ENCODE measurements at regions not wholly inside any gene's neighbourhood (a gene's known extent, or its start where the extent isn't known, plus 50 kb on each side); places are given as distances from the start of the nearest gene placed in this dataset.

- Histone ChIP-seq H3K4me3 (ENCODE audit: low read depth, low read length) (no peak overlapping the region), H3K9ac (ENCODE audit: low read depth, low read length) (no peak overlapping the region), H3K9me3 (ENCODE audit: control insufficient read depth, insufficient read depth, low read length) (no peaks in the 10 kb centered on the region), H3K4me1 (ENCODE audit: control insufficient read depth, insufficient read depth, low read length) (peaks cover 33% of the 10 kb centered on the region), H3K36me3 (ENCODE audit: control insufficient read depth, insufficient read depth, low read length) (no peaks in the 10 kb centered on the region), H3K27ac (ENCODE audit: low read depth, low read length) (no peak overlapping the region), H3K27me3 (ENCODE audit: control insufficient read depth, insufficient read depth, low read length) (no peaks in the 10 kb centered on the region; the same call in 1 of the 2 replicates)
Observed at GRCh38 chr7:96598421-96598820, 111.2 kb downstream of the SEM1 start.

DNA sequence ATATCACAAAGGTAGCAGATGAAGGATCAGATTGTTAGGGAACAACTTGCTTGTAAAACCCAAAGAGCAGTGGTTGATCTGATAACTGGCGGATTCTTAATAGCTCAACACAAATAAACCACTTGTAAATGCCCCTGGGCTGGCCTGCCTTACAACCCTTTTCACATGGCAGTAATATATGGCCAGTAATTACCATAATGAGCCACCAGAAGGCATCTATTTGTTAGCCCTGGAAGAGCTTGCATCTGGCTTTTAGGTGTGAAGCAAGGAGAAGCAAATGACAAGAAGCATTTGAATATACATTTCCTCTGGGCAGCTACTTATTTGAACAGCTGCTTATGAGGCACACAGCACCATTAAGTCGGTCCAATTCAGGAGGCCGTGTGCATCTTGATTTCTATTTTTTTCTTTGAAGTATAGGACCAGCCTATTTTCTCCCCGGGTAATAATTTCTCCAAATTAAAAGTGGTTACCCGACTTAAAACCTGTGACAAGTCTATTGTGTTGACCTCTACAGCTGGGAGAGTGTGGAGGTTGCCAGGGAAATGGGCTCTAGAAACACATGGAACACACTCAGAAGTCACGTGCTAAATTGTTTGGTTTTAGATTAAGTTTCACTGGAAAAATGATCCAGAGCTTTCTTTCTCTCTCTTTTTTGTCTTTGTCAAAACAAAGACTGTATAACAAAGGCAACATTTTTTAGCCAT, 113.4 kb downstream of the SEM1 start:
- Histone ChIP-seq H3K9me3 (ENCODE audit: control insufficient read depth, insufficient read depth, low read length) (no peaks in the 10 kb centered on the region), H3K4me3 (ENCODE audit: low read depth, low read length) (no peak overlapping the region), H3K4me1 (ENCODE audit: control insufficient read depth, insufficient read depth, low read length) (peaks cover 55% of the 10 kb centered on the region), H3K36me3 (ENCODE audit: control insufficient read depth, insufficient read depth, low read length) (no peaks in the 10 kb centered on the region), H3K27ac (ENCODE audit: low read depth, low read length) (no peak overlapping the region), H3K27me3 (ENCODE audit: control insufficient read depth, insufficient read depth, low read length) (no peaks in the 10 kb centered on the region; the same call in 1 of the 2 replicates), H3K9ac (ENCODE audit: low read depth, low read length) (no peak overlapping the region)

DNA sequence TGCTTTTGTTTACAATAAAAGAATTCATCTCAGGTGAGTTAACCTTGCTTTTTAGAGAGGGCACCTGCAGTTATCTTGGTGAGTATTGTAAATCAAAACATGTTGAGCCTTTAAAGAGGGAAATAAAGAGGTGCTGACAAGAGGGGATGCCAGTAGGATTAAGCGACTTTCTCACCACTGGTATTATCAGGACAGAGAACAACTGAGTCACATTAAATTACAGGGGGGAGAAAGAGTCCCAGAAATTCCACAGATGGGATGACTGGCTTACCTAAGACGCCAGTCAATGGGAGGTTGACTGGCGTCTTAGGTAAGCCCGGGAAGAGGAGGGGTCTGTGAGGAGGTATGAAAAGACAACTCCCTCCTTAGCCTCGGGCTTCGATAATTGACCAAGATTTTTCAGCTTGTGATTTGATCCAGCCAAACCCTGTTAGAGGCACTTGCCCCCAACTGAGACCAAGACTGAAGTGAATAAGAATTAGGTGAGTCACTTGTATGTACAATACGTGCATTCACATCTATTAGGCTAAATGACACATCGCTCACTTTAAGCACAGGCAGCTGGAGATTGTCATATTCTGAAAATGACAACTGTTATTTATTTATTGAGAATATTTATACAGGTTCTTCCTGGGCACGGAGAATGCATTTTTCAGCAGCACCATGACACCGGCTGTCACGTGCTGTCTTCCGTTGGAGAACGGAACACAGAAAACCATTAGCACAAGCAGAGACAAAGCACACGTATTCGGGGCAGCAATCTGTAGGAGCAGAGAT, 117.6 kb downstream of the SEM1 start:
- peak overlapping the region; percentile 50; the same call in 1 of the 2 replicates for H3K9ac ChIP-seq (ENCODE audit: low read depth, low read length)
- no peaks in the 10 kb centered on the region for H3K27me3 ChIP-seq (ENCODE audit: control insufficient read depth, insufficient read depth, low read length)
- H3K4me3 ChIP-seq (ENCODE audit: low read depth, low read length): peak overlapping the region; percentile 49
- peaks cover 69% of the 10 kb centered on the region for H3K4me1 ChIP-seq (ENCODE audit: control insufficient read depth, insufficient read depth, low read length)
- H3K9me3 ChIP-seq (ENCODE audit: control insufficient read depth, insufficient read depth, low read length): no peaks in the 10 kb centered on the region
- no peaks in the 10 kb centered on the region for H3K36me3 ChIP-seq (ENCODE audit: control insufficient read depth, insufficient read depth, low read length)
- peak overlapping the region; percentile 93 for H3K27ac ChIP-seq (ENCODE audit: low read depth, low read length)

DNA sequence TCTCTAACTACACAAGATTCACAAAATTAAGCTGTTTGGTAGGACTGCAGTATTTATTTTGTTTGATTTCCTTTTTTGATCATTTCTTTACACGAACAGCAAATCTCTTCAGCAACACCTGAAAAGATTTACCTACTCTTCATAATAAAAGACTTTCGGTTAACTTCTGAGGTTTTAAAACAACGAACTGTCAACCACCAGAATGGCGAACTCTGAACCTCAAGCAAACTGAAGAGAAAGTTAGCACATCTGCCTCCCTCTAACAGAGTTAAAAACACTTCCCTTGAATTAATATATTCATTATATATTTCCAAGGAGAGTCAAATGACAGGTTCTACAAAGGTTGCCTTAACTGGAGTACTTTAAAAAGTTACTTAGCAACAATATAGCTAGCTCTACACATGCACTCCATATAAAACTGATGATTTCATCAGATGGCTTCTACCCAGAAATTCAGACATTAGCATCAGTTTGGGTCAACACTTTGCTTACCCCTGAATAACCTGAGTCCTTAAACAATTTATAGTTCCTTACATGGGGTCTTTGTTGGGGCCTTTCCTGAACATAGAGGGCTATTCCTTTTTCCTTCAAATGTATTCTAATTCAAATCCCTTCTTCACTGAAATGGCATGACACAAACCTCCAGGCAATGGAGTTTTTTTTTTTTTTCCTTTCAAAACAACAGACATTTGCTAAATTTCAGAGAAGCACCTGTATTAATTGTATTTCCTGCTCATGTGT, 118.3 kb downstream of the SEM1 start:
- Histone ChIP-seq H3K9ac (ENCODE audit: low read depth, low read length) (peak overlapping the region; percentile 50; the same call in 1 of the 2 replicates), H3K27ac (ENCODE audit: low read depth, low read length) (peak overlapping the region; percentile 93), H3K9me3 (ENCODE audit: control insufficient read depth, insufficient read depth, low read length) (0 out of 2 replicates have a peak, but pooled peaks cover under 1% of the 10 kb centered on the region), H3K36me3 (ENCODE audit: control insufficient read depth, insufficient read depth, low read length) (no peaks in the 10 kb centered on the region), H3K27me3 (ENCODE audit: control insufficient read depth, insufficient read depth, low read length) (no peaks in the 10 kb centered on the region), H3K4me1 (ENCODE audit: control insufficient read depth, insufficient read depth, low read length) (peaks cover 62% of the 10 kb centered on the region), H3K4me3 (ENCODE audit: low read depth, low read length) (peak overlapping the region; percentile 49)

- Histone ChIP-seq H3K9ac (ENCODE audit: low read depth, low read length) (no peak overlapping the region), H3K27ac (ENCODE audit: low read depth, low read length) (no peak overlapping the region), H3K9me3 (ENCODE audit: control insufficient read depth, insufficient read depth, low read length) (peaks cover 5% of the 10 kb centered on the region; the same call in 1 of the 2 replicates), H3K4me1 (ENCODE audit: control insufficient read depth, insufficient read depth, low read length) (peaks cover 49% of the 10 kb centered on the region), H3K27me3 (ENCODE audit: control insufficient read depth, insufficient read depth, low read length) (no peaks in the 10 kb centered on the region), H3K4me3 (ENCODE audit: low read depth, low read length) (no peak overlapping the region), H3K36me3 (ENCODE audit: control insufficient read depth, insufficient read depth, low read length) (no peaks in the 10 kb centered on the region)
Observed at GRCh38 chr7:96589038-96589437, 120.6 kb downstream of the SEM1 start.

- H3K4me3 ChIP-seq (ENCODE audit: low read depth, low read length): no peak overlapping the region
- no peaks in the 10 kb centered on the region for H3K36me3 ChIP-seq (ENCODE audit: control insufficient read depth, insufficient read depth, low read length)
- no peaks in the 10 kb centered on the region for H3K9me3 ChIP-seq (ENCODE audit: control insufficient read depth, insufficient read depth, low read length)
- H3K27me3 ChIP-seq (ENCODE audit: control insufficient read depth, insufficient read depth, low read length): no peaks in the 10 kb centered on the region
- H3K9ac ChIP-seq (ENCODE audit: low read depth, low read length): no peak overlapping the region
- H3K27ac ChIP-seq (ENCODE audit: low read depth, low read length): no peak overlapping the region
- no peaks in the 10 kb centered on the region for H3K4me1 ChIP-seq (ENCODE audit: control insufficient read depth, insufficient read depth, low read length)
Observed at GRCh38 chr7:96579119-96579518, 130.5 kb downstream of the SEM1 start.

GRCh38 chr7:96578606-96579005, 131.0 kb downstream of the SEM1 start:
- no peak overlapping the region for H3K9ac ChIP-seq (ENCODE audit: low read depth, low read length)
- no peaks in the 10 kb centered on the region for H3K36me3 ChIP-seq (ENCODE audit: control insufficient read depth, insufficient read depth, low read length)
- H3K27me3 ChIP-seq (ENCODE audit: control insufficient read depth, insufficient read depth, low read length): no peaks in the 10 kb centered on the region
- no peak overlapping the region for H3K27ac ChIP-seq (ENCODE audit: low read depth, low read length)
- H3K4me1 ChIP-seq (ENCODE audit: control insufficient read depth, insufficient read depth, low read length): no peaks in the 10 kb centered on the region
- no peak overlapping the region for H3K4me3 ChIP-seq (ENCODE audit: low read depth, low read length)
- H3K9me3 ChIP-seq (ENCODE audit: control insufficient read depth, insufficient read depth, low read length): no peaks in the 10 kb centered on the region

GRCh38 chr7:96563409-96563808, 146.2 kb downstream of the SEM1 start:
- Histone ChIP-seq H3K36me3 (ENCODE audit: control insufficient read depth, insufficient read depth, low read length) (no peaks in the 10 kb centered on the region), H3K9ac (ENCODE audit: low read depth, low read length) (no peak overlapping the region), H3K27ac (ENCODE audit: low read depth, low read length) (no peak overlapping the region), H3K4me1 (ENCODE audit: control insufficient read depth, insufficient read depth, low read length) (no peaks in the 10 kb centered on the region), H3K9me3 (ENCODE audit: control insufficient read depth, insufficient read depth, low read length) (no peaks in the 10 kb centered on the region), H3K4me3 (ENCODE audit: low read depth, low read length) (no peak overlapping the region), H3K27me3 (ENCODE audit: control insufficient read depth, insufficient read depth, low read length) (no peaks in the 10 kb centered on the region)

DNA sequence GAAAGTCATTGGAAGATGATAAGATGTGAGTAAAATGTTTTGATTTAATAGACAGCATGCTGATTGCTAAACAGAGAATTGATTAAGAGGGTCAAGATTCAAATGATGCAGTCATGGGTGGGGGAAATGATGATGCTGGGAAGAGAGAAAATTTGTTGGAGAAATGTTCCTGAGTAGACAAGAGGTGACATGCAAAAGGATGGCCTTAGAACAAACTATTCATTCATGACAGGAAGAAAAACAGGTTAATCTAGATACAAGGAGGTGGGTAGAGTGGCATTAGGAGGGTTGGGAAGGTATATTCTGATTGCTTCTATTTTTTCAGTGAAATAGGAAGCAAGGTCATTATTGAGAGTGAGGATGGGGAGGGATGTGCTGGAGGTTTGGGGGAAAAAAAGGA, 146.7 kb downstream of the SEM1 start:
- no peak overlapping the region for H3K27ac ChIP-seq (ENCODE audit: low read depth, low read length)
- H3K4me3 ChIP-seq (ENCODE audit: low read depth, low read length): no peak overlapping the region
- no peaks in the 10 kb centered on the region for H3K4me1 ChIP-seq (ENCODE audit: control insufficient read depth, insufficient read depth, low read length)
- H3K9me3 ChIP-seq (ENCODE audit: control insufficient read depth, insufficient read depth, low read length): no peaks in the 10 kb centered on the region
- no peaks in the 10 kb centered on the region for H3K36me3 ChIP-seq (ENCODE audit: control insufficient read depth, insufficient read depth, low read length)
- no peaks in the 10 kb centered on the region for H3K27me3 ChIP-seq (ENCODE audit: control insufficient read depth, insufficient read depth, low read length)
- H3K9ac ChIP-seq (ENCODE audit: low read depth, low read length): no peak overlapping the region

- no peaks in the 10 kb centered on the region for H3K27me3 ChIP-seq (ENCODE audit: control insufficient read depth, insufficient read depth, low read length)
- no peaks in the 10 kb centered on the region for H3K36me3 ChIP-seq (ENCODE audit: control insufficient read depth, insufficient read depth, low read length)
- no peak overlapping the region for H3K4me3 ChIP-seq (ENCODE audit: low read depth, low read length)
- H3K9me3 ChIP-seq (ENCODE audit: control insufficient read depth, insufficient read depth, low read length): no peaks in the 10 kb centered on the region
- no peak overlapping the region for H3K27ac ChIP-seq (ENCODE audit: low read depth, low read length)
- no peak overlapping the region for H3K9ac ChIP-seq (ENCODE audit: low read depth, low read length)
- no peaks in the 10 kb centered on the region for H3K4me1 ChIP-seq (ENCODE audit: control insufficient read depth, insufficient read depth, low read length)
Observed at GRCh38 chr7:96562458-96562857, 147.2 kb downstream of the SEM1 start.

DNA sequence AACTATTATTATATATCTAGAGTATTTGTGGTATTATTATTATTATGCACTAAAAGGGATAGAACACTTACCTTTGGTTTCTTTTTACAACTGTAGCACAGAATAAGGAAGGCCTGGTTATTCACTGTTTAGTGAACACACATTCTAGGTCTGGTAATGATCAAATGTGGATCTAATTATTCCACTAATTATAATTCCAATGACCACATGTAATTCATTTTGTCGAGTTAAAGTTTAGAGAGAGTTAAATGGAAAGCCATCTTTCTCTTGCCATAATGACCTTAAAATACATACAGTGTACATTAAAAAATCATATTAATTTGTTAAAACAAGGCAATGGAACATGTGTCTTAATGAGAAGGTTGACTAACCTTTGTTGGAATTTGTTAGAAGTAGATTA, 147.8 kb downstream of the SEM1 start:
- Histone ChIP-seq H3K27ac (ENCODE audit: low read depth, low read length) (no peak overlapping the region), H3K36me3 (ENCODE audit: control insufficient read depth, insufficient read depth, low read length) (no peaks in the 10 kb centered on the region)

More for the DNA sequence above, 147.8 kb downstream of the SEM1 start:
- H3K9ac ChIP-seq (ENCODE audit: low read depth, low read length): no peak overlapping the region
- no peak overlapping the region for H3K4me3 ChIP-seq (ENCODE audit: low read depth, low read length)
- no peaks in the 10 kb centered on the region for H3K27me3 ChIP-seq (ENCODE audit: control insufficient read depth, insufficient read depth, low read length)
- no peaks in the 10 kb centered on the region for H3K9me3 ChIP-seq (ENCODE audit: control insufficient read depth, insufficient read depth, low read length)
- H3K4me1 ChIP-seq (ENCODE audit: control insufficient read depth, insufficient read depth, low read length): no peaks in the 10 kb centered on the region

Data from HUES48 (cell line).